ENCODE measurements at regions not wholly inside any gene's neighbourhood (a gene's known extent, or its start where the extent isn't known, plus 50 kb on each side); places are given as distances from the start of the nearest gene placed in this dataset.

DNA sequence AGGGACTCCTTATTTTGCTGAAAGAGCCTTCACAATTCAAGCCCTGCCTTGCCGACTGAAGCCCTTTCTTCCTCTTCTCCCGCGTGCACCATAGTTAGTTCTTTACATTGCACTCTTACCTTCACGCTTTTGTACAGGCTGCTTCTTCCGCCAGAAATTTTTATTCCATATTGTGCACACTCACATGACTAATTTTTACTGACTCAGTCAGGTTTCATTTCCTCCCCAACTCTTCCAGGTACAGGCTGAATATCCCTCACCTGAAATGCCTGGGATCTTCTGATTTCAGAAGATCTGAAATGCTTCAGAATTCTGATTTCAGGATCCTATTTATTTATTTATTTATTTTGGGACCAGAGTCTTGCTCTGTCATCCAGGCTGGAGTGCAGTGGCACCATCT, 172.8 kb downstream of the ZNF281 start:
- intact Hi-C loops (cut with DNase I) = no loop called here
- peaks cover 5% of the 10 kb centered on the region for H3K4me1 ChIP-seq
- 95 to 97% (median 97%) methylated on average over 5 of the region's 5 CpGs for WGBS, 3 donors
- no peaks in the 10 kb centered on the region for H3K9me3 ChIP-seq
- H3K27ac ChIP-seq = no peak overlapping the region
- TF ChIP-seq, protein P1, sequence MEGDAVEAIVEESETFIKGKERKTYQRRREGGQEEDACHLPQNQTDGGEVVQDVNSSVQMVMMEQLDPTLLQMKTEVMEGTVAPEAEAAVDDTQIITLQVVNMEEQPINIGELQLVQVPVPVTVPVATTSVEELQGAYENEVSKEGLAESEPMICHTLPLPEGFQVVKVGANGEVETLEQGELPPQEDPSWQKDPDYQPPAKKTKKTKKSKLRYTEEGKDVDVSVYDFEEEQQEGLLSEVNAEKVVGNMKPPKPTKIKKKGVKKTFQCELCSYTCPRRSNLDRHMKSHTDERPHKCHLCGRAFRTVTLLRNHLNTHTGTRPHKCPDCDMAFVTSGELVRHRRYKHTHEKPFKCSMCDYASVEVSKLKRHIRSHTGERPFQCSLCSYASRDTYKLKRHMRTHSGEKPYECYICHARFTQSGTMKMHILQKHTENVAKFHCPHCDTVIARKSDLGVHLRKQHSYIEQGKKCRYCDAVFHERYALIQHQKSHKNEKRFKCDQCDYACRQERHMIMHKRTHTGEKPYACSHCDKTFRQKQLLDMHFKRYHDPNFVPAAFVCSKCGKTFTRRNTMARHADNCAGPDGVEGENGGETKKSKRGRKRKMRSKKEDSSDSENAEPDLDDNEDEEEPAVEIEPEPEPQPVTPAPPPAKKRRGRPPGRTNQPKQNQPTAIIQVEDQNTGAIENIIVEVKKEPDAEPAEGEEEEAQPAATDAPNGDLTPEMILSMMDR (IDR thresholded peaks at IDR 0.05) = no peak
- H3K36me3 ChIP-seq (ENCODE audit: insufficient read depth in 1 of 2, low read depth in 1 of 2) = no peaks in the 10 kb centered on the region
- ATAC-seq (no peak), DNase-seq (no peak)
- H3K4me3 ChIP-seq = no peak overlapping the region
- no peaks in the 10 kb centered on the region for H3K27me3 ChIP-seq (ENCODE audit: insufficient read depth in 3 of 3, low read length in 2 of 3)

DNA sequence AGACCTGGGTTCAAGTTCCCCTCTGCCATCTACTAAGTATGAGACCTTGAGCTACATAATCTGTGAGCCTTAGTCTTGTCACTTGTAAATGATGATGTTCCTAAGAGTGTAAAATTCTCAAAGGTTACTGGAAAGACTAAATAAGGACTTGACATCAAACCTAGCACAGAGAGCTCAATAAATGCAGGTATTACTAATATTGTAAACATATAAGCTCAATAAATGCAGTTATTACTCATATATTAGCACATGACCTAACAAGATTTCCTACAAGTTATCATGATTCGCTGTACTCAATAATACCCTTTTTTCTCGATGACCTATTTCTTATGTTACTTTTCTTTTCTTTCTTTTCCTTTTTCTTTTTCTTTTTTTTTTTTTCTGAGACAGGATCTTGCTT, 174.9 kb downstream of the ZNF281 start:
- DNase-seq = no peak
- no peak overlapping the region for H3K27ac ChIP-seq
- 95 to 96% (median 95%) methylated on average over 2 of the region's 2 CpGs for WGBS, 3 donors
- H3K4me1 ChIP-seq = peaks cover 14% of the 10 kb centered on the region
- TF ChIP-seq, protein P1 (IDR thresholded peaks at IDR 0.05) = no peak
- no peaks in the 10 kb centered on the region for H3K9me3 ChIP-seq
- no peaks in the 10 kb centered on the region for H3K27me3 ChIP-seq (ENCODE audit: insufficient read depth in 3 of 3, low read length in 2 of 3)
- no peak overlapping the region for H3K4me3 ChIP-seq
- H3K36me3 ChIP-seq (ENCODE audit: insufficient read depth in 1 of 2, low read depth in 1 of 2) = no peaks in the 10 kb centered on the region
- no peak for ATAC-seq
- intact Hi-C loops (cut with DNase I) = no loop called here

DNA sequence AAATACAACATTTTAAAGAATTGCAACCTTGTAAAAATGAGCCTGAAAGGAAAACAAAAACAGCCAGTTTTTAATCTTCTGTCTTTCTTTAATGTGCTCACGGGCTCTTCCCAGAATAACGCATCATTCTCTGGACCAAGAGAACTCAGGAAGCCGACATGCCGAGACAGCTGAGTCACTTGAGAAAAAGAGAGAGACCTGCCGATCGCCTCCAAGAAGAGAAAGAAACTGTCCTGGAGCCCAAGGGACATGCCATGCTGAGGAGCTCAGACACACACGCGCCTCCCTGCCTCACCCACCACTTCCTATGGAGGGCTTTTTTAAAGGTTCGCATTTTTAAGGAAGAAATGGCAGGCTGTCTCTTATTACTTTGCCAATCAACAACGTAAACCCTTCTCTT, 176.4 kb downstream of the ZNF281 start:
- intact Hi-C loops (cut with DNase I) = no loop called here
- Histone ChIP-seq H3K4me3 (no peak overlapping the region), H3K4me1 (peaks cover 14% of the 10 kb centered on the region), H3K27me3 (ENCODE audit: insufficient read depth in 3 of 3, low read length in 2 of 3) (no peaks in the 10 kb centered on the region), H3K27ac (peak overlapping the region; percentile 44), H3K36me3 (ENCODE audit: insufficient read depth in 1 of 2, low read depth in 1 of 2) (no peaks in the 10 kb centered on the region), H3K9me3 (no peaks in the 10 kb centered on the region)
- TF ChIP-seq, protein P1 (IDR thresholded peaks at IDR 0.05) = no peak
- DNase-seq (no peak), ATAC-seq (peak in 1 of 4 donors; percentile 42)
- 62 to 63% (median 63%) methylated on average over 10 of the region's 10 CpGs for WGBS, 3 donors

DNA sequence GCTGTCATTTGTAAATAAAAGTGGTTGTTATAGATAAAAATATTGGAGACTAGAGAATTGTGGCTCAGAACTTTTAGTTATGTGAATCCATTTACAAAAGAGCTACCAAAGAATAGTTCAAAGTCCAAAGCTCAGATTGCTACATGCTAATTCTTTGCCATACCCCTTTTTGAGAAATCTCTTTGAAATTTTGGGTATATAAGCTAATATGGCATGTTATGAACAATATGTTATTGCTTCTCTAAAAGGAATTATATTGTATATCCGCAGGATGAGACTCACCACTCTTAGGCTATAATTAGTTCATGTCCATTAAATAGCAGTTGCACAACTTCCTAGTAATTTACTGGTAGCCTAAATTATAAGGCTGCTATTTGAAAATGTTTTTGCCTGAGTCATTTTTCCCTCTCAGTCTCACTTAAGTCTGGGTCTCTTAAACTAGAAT, 178.0 kb downstream of the ZNF281 start:
- Histone ChIP-seq H3K27me3 (ENCODE audit: insufficient read depth in 3 of 3, low read length in 2 of 3) (no peaks in the 10 kb centered on the region), H3K4me3 (no peak overlapping the region), H3K27ac (no peak overlapping the region), H3K9me3 (no peaks in the 10 kb centered on the region), H3K36me3 (ENCODE audit: insufficient read depth in 1 of 2, low read depth in 1 of 2) (no peaks in the 10 kb centered on the region), H3K4me1 (peaks cover 14% of the 10 kb centered on the region)
- ATAC-seq (peak in 3 of 4 donors; percentile 22 to 77 (median 42)), DNase-seq (no peak)
- 24 to 63% (median 50%) methylated on average over 1 of the region's 1 CpG for WGBS, 3 donors
- TF ChIP-seq, protein P1 (IDR thresholded peaks at IDR 0.05) = no peak
- intact Hi-C loops (cut with DNase I) = no loop called here

DNA sequence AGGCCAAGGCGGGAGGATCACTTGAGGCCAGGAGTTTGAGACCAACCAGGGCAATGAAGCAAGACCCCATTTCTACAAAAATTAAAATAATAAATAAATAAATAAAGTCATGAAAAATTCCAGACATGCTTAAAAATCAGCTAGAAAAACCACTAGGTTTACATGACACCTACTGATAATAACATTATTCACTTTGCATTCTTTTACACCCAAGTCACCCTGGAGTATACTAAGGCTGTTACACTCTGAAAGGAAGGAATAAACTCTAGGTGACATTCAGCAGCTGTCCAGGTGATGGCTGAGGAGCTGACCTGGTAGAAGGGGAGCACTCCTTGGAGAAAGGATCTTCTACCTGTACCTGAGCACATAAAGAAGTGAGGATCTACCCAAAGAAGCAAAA, 179.2 kb downstream of the ZNF281 start:
- DNase-seq (no peak), ATAC-seq (no peak)
- TF ChIP-seq, protein P1 (IDR thresholded peaks at IDR 0.05) = no peak
- Histone ChIP-seq H3K36me3 (ENCODE audit: insufficient read depth in 1 of 2, low read depth in 1 of 2) (no peaks in the 10 kb centered on the region), H3K9me3 (no peaks in the 10 kb centered on the region), H3K27me3 (ENCODE audit: insufficient read depth in 3 of 3, low read length in 2 of 3) (peaks cover 0 to 1% (median 0%) of the 10 kb centered on the region in 3 donors), H3K4me3 (no peak overlapping the region), H3K4me1 (peaks cover 14% of the 10 kb centered on the region), H3K27ac (no peak overlapping the region)
- intact Hi-C loops (cut with DNase I) = no loop called here
- WGBS, 3 donors = 90 to 95% (median 93%) methylated on average over 1 of the region's 1 CpG
